GM12892 (cell line): ENCODE measurements at regions not wholly inside any gene's neighbourhood (a gene's known extent, or its start where the extent isn't known, plus 50 kb on each side); places are given as distances from the start of the nearest gene placed in this dataset.
A peak's percentile ranks its signal among the peaks of the same experiment; 100 is the strongest.

Experiments used
- DNase-seq: peaks from one replicate; pipeline ENCODE4 v3.0.0; 2011; ENCODE audit not compliant: insufficient read length
- FAIRE-seq: peaks from 2 replicates; lab custom pipeline; 2011; peaks lifted over from hg19 to GRCh38; lab: Jason Lieb, UNC
- POLR2A ChIP-seq: IDR thresholded peaks from 2 replicates; pipeline ENCODE4 v1.6.1; 2011; ENCODE audit warnings: low read depth, low read length, control low read depth
- POLR2AphosphoS5 ChIP-seq: IDR thresholded peaks from 2 replicates; pipeline ENCODE4 v1.6.1; 2011; ENCODE audit warnings: low read depth, low read length, control low read depth
- TAF1 ChIP-seq: IDR thresholded peaks from 2 replicates; pipeline ENCODE4 v1.6.1; 2011; ENCODE audit warnings: low read depth, mild to moderate bottlenecking, control low read depth, low read length, borderline replicate concordance

DNA sequence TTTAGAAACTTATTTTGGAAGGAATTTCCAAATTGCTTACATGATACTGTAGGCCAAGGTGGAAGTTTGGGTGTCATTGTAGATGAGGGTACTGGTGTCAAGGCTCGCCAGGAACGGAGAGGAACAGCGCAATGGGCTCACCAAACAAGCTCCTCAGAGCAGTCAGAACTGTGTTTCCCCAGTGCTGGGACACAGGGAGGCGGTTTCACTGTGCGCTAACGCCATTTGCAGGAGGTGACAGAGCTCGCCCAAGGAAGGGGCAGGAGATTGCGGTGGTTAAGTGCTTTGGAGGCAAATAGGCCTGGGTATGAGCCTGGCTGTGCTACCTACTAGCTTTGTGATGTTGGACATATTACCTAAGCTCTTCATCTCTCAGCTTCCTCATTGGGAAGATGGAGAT lies 57.3 kb downstream of the HHEX start:
- no peak for DNase-seq
- TF ChIP-seq POLR2AphosphoS5, result no peak
- no peak for TF ChIP-seq POLR2A
- TF ChIP-seq TAF1, result no peak
- FAIRE-seq, result no peak

DNA sequence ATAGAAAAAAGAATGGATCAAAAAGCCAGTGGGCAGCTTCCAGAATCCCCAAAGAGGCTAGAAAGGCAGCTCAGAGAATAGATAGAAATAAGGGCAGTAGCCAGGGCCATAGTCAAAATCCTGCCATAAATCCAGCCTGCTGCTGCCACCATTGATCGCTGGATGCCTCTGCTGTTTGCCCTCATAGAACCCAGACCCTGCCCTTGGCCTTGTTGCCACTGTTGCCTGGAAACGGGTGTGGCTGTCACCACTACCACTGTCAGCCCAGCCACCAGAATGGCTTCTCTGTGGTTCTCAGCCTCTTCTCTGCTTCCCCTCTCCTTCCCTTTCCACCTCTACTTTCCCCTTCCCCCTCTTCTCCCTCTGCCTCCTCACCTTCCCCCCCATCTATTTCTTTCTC lies 57.8 kb downstream of the HHEX start:
- DNase-seq, result no peak
- no peak for TF ChIP-seq POLR2A
- no peak for TF ChIP-seq POLR2AphosphoS5
- no peak for TF ChIP-seq TAF1

DNA sequence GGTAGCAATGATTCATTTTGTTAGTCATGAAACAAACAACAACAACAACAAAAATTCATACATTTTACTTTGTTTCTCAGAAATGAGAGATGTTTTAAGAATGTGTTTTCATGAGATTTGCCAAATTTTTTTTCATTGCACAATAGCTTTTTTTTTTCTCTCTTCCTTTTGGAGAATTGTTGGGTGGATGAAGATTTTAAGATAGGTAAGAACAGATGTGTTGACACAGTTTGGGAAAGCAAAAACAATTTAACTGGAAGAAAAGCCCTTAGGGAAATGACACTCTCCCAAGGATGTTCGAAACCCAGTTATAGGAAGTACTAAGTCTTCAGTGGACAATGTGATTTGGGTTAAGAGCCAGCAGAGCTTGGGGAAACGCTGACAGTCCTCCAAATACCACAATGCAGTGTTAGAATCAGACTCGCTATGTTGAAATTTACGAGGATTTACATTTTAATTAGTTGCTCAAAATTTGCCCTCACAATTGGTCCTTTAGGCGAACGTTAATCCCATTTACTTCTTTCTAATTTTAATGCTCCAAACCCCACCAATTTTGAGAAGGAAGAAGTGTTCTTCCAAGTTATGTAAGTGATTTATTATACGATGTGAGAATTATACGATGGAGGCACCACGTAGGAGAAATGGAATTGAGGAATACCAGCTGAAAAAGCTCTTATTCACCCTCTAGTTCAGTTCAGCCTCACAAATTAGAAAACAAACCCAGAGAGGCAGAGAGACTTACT lies 61.2 kb downstream of the HHEX start:
- FAIRE-seq, result no peak
- TF ChIP-seq POLR2A, result no peak
- no peak for TF ChIP-seq POLR2AphosphoS5
- TF ChIP-seq TAF1, result no peak
- DNase-seq, result no peak

More for the DNA sequence above, 57.8 kb downstream of the HHEX start:
- no peak for FAIRE-seq

DNA sequence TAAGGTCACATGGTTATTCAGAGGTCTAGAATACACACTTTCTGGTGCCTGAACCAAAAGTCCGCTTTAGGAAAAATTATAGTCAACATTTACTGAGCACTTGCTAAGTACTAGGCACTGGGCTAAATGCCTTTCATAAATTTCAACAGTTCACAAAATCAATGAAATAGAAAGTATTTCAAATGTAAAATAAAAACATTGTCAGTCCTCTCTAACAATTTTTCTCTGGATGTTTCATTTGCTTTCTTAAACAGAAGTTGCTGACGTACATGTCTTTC lies 61.7 kb downstream of the HHEX start:
- DNase-seq, result no peak
- FAIRE-seq, result no peak
- TF ChIP-seq POLR2A, result no peak
- TF ChIP-seq POLR2AphosphoS5, result no peak
- no peak for TF ChIP-seq TAF1

DNA sequence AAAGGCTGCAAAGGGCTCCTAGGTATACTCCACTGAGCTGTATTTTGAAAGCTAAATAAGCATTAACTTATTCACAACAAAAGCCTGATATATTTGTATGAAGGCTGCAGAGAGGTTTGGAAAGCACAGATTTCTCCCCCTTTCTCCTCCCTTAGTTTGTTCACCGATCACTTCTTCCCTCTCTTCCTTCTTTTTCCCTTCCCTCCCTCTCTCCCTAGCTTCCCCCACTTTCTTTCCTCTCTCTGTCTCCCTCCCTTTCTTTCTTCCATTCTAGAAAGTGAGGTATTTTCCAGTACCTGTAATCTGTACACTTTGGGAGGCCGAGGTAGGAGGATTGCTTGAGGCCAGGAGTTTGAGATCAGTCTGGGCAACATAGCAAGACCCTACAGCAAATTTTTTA lies 62.1 kb downstream of the HHEX start:
- no peak for FAIRE-seq
- DNase-seq, result no peak
- no peak for TF ChIP-seq POLR2A
- TF ChIP-seq TAF1, result no peak
- TF ChIP-seq POLR2AphosphoS5, result no peak

DNA sequence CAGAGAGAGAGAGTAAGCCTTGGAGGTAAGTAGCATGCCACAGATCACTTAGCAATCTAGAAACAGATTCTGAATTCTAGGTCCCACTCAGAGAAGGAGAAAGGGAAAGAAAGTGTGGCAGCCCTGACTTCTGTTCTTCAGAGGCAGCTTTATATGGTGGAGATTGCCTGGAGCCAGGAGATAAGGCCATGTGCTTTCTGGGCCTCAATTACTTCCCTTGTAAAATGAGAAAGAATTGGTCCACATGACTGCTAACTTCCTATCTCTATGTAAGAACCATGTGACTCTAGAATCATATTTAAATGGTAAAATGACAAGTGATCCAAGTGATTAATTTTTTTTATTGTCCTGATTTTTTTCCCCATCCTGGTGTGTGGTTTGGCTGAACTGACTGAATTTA lies 64.1 kb downstream of the HHEX start:
- FAIRE-seq (no peak), DNase-seq (no peak)
- TF ChIP-seq POLR2A (no peak), POLR2AphosphoS5 (no peak), TAF1 (no peak)

DNA sequence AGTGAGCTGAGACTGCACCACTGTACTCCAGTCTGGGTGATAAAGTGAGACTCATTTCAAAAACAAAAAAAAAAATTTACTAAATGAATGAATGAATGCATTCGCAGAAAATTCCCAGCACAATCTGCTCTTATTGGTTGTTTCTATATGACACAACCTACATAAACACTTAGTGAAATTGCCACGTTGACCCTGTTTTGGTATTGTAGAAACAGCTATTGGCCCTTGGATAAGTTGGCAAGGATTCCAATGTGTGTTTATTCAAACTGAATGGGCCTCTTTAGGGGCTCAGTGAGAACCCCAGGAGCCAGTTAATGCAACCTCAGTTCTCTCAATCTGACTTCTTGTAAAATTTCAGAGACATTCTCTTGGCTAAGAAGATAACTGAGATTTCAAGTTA lies 66.0 kb downstream of the HHEX start:
- no peak for DNase-seq
- TF ChIP-seq POLR2AphosphoS5 (no peak), POLR2A (no peak), TAF1 (no peak)
- no peak for FAIRE-seq

DNA sequence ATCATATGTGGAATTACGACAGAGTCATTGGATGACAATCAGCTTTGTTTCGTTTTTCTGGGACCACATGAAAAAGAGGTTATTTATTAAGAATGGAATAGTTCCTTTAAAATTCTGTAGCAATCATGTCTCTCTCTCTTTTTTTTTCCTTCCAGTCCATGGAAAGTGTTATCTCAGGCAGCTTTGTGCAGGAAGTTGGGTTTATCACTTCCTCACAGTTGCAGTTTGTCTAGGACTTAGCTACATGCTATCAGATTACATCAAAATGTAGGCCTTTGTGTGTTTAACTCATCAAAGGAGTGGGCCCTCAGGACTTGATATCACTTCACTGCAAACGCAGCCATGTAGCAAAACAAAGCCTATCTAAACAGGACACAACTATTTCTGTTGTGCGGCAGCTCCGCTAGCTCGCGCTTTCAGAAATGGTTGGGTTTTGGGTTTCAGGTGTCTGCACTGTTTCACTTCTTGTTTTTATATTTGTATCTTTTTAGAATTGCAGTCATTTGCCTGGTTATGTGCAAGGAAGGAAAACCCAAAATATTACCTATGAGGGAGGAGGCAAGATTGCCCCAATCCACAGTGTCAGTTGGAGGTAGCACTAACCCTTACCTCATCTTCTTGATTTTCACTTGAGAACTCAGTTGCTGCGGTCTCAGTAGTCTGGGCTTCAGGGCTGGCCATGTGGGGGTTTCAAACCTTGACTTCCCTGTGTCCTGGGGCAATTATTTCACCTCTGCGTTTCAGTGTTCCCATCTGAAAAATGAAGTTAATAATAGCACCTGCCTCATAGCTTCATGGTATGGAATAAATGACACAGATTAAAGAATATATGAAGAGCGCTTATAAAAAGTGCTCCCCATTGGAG lies 66.7 kb downstream of the HHEX start:
- TF ChIP-seq TAF1 (no peak), POLR2AphosphoS5 (peak; percentile 30; the same call in 1 of the 2 replicates)
- DNase-seq (peak; percentile 33), FAIRE-seq (peak; percentile 95)

DNA sequence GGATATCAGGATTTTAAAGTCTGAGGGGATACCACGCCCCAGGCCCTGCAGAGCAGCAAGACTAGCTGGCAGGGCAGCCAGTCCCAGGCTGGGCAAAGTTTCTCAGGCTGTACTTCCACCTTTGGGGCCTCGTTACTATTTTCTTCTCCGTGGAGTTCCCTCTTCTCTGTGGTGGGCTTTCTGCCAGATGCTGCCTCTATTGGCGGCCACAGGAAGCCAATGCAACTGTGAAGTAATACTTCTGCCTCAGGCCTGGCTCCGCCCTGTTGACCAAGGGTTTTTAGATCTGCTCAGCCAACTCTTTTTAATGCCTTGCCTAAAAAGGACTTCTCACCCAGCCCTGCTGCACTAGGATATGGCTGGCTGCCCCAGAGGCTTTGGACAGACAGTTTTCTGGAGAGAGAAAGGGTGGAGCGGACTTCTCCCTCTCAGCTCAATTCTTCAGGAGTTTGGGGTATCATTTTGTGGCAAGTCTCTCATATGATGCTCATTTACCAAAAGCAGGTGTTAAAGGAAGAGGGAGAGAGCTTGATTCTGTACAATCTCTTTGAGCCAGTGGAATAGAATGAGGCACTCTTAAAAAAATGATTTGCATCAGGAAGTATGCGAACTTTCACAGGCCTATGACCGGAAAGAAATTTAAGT lies 67.4 kb downstream of the HHEX start:
- TF ChIP-seq POLR2AphosphoS5 (no peak), POLR2A (no peak), TAF1 (no peak)
- peak; percentile 42 for DNase-seq
- peak; percentile 89 for FAIRE-seq

DNA sequence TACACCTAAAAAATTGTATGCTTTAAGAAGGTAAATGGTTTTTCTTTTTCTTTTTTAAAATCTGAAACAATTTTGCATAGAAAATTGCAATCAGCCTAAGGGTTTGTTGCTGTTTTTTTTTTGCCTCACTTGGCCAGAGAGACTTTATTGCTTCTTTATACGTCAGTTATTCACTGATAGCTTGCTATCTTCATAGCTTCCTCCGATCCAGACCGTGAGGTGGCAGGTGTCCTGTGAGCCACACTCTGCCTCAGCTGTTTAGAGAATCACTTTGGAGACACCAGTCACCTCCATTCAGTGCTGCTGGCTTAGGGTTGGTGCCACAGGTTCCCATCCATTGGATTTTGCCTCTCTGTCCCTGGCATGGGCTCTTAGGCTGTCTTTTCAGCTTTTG lies 68.0 kb downstream of the HHEX start:
- no peak for DNase-seq
- no peak for FAIRE-seq
- no peak for TF ChIP-seq TAF1
- TF ChIP-seq POLR2AphosphoS5, result no peak
- no peak for TF ChIP-seq POLR2A

DNA sequence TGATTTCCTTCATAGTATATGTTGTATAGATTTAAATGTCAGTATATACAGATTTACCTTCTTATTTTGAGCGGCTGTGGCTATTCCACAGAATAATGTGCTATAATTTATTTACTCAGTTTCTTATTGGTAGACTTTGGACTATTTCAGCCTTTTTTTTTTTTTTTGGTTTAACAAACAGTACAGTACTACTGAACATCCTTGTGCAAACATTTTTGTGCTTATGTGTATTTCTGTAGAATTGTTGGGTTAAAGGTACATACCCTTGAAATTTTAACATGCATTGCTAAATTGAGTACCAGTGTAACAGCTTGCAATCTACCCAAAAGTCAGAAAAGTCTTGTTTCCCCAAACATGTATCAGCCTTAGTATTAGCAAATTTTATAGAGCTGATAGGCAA lies 68.8 kb downstream of the HHEX start:
- TF ChIP-seq TAF1 (no peak), POLR2AphosphoS5 (no peak), POLR2A (no peak)
- DNase-seq, result no peak
- FAIRE-seq, result no peak
